HEK293 (cell line): ENCODE measurements at regions not wholly inside any gene's neighbourhood (a gene's known extent, or its start where the extent isn't known, plus 50 kb on each side); places are given as distances from the start of the nearest gene placed in this dataset.

ENCODE experiments used
- CTCF ChIA-PET: fragments of 350-600 bp; formaldehyde crosslinking; extraction: SDS; loops from one replicate; lab custom pipeline; 2021; ENCODE audit warnings: antibody characterized with exemption; lab: Yijun Ruan, JAX
- POLR2A ChIA-PET: fragments of 300-600 bp; formaldehyde crosslinking; extraction: SDS; loops from one replicate; lab custom pipeline; 2020; ENCODE audit warnings: antibody characterized with exemption, inconsistent platforms; lab: Yijun Ruan, JAX
- H3K27ac ChIP-seq: fragments of 200-500 bp; sonication (Bioruptor generic); 2 replicates; pipeline ENCODE4 v1.5.1; 2014; ENCODE audit warnings: low read depth, low read length, control low read depth, inconsistent platforms; ENCODE audit errors: extremely low read depth
- H3K36me3 ChIP-seq, 2 experiments: fragments of 200-500 bp in 1 of 2; sonication (Bioruptor generic) in 1 of 2; 1 replicate in 1 of 2; 2 replicates in 1 of 2; pipeline ENCODE4 v1.5.1; 2014 to 2017; ENCODE audit warnings: inconsistent platforms in 2 of 2, low read length in 2 of 2; ENCODE audit not compliant: control insufficient read depth in 2 of 2, insufficient read depth in 1 of 2
- H3K4me1 ChIP-seq: fragments of 200-500 bp; sonication (Bioruptor generic); 2 replicates; pipeline ENCODE4 v1.5.1; 2014; ENCODE audit warnings: mild to moderate bottlenecking, low read length, inconsistent platforms; ENCODE audit not compliant: control insufficient read depth, insufficient read depth
- H3K4me3 ChIP-seq: 2 replicates; pipeline ENCODE4 v1.5.1; 2011; ENCODE audit warnings: low read depth, mild to moderate bottlenecking, control low read depth, low read length, moderate library complexity
- H3K9me3 ChIP-seq: fragments of 200-500 bp; sonication (Bioruptor generic); 2 replicates; pipeline ENCODE4 v1.5.1; 2014; ENCODE audit warnings: low read depth, low read length, inconsistent platforms; ENCODE audit not compliant: control insufficient read depth, insufficient read depth
- GFI1B ChIP-seq: fragments of 450-650 bp; formaldehyde crosslinking; IDR thresholded peaks from 2 replicates; pipeline ENCODE4 v1.5.1; 2016; ENCODE audit warnings: missing biosample characterization, missing genetic modification characterization
- KLF1 ChIP-seq: fragments of 450-650 bp; formaldehyde crosslinking; IDR thresholded peaks from 2 replicates; pipeline ENCODE4 v1.5.1; 2016; ENCODE audit warnings: missing biosample characterization, missing genetic modification characterization
- ZBTB17 ChIP-seq: fragments of 450-650 bp; formaldehyde crosslinking; IDR thresholded peaks from 2 replicates; pipeline ENCODE4 v1.5.1; 2016; ENCODE audit warnings: missing biosample characterization, missing genetic modification characterization
- ZBTB8A ChIP-seq: fragments of 450-650 bp; formaldehyde crosslinking; IDR thresholded peaks from 2 replicates; pipeline ENCODE4 v1.5.1; 2016; ENCODE audit warnings: missing biosample characterization, missing genetic modification characterization
- ZNF157 ChIP-seq: fragments of 450-650 bp; formaldehyde crosslinking; IDR thresholded peaks from 2 replicates; pipeline ENCODE4 v1.5.1; 2016; ENCODE audit warnings: missing biosample characterization, missing genetic modification characterization
- ZNF174 ChIP-seq: fragments of 450-650 bp; formaldehyde crosslinking; IDR thresholded peaks from 2 replicates; pipeline ENCODE4 v1.5.0; 2017; ENCODE audit warnings: missing biosample characterization, mild to moderate bottlenecking, missing genetic modification characterization
- ZNF23 ChIP-seq: fragments of 450-650 bp; formaldehyde crosslinking; IDR thresholded peaks from 2 replicates; pipeline ENCODE4 v1.5.1; 2016; ENCODE audit warnings: missing biosample characterization, missing genetic modification characterization, borderline replicate concordance
- ZNF248 ChIP-seq: fragments of 450-650 bp; formaldehyde crosslinking; IDR thresholded peaks from 2 replicates; pipeline ENCODE4 v1.5.1; 2017; ENCODE audit warnings: missing biosample characterization, missing genetic modification characterization
- ZNF274 ChIP-seq, 2 experiments: fragments of 200-500 bp in 1 of 2; fragments of 450-650 bp in 1 of 2; sonication (Bioruptor generic) in 1 of 2; formaldehyde crosslinking in 1 of 2; IDR thresholded peaks; 2 replicates each; pipeline versions ENCODE4 v1.5.1 to v1.6.1; 2014 to 2016; ENCODE audit warnings: borderline replicate concordance in 1 of 2, inconsistent platforms in 1 of 2, low read length in 1 of 2, missing biosample characterization in 1 of 2, missing genetic modification characterization in 1 of 2
- ZNF394 ChIP-seq: fragments of 450-650 bp; formaldehyde crosslinking; IDR thresholded peaks from 2 replicates; pipeline ENCODE4 v1.5.1; 2016; ENCODE audit warnings: missing biosample characterization, missing genetic modification characterization, mild to moderate bottlenecking, moderate library complexity, borderline replicate concordance
- ZNF473 ChIP-seq: fragments of 450-650 bp; formaldehyde crosslinking; IDR thresholded peaks from 2 replicates; pipeline ENCODE4 v1.5.1; 2017; ENCODE audit warnings: missing biosample characterization, missing genetic modification characterization
- ZNF518A ChIP-seq: fragments of 450-650 bp; formaldehyde crosslinking; conservative IDR thresholded peaks from 2 replicates; pipeline ENCODE4 v1.5.1; 2016; ENCODE audit warnings: low read depth, missing biosample characterization, missing genetic modification characterization
- ZNF561 ChIP-seq: fragments of 450-650 bp; IDR thresholded peaks from 2 replicates; pipeline ENCODE4 v1.5.1; 2018; ENCODE audit warnings: missing biosample characterization, missing genetic modification characterization, borderline replicate concordance
- ZNF585B ChIP-seq: fragments of 450-650 bp; formaldehyde crosslinking; IDR thresholded peaks from 2 replicates; pipeline ENCODE4 v1.5.1; 2016; ENCODE audit warnings: missing biosample characterization, missing genetic modification characterization
- ZNF610 ChIP-seq: fragments of 450-650 bp; formaldehyde crosslinking; IDR thresholded peaks from 2 replicates; pipeline ENCODE4 v1.5.1; 2016; ENCODE audit warnings: missing biosample characterization, missing genetic modification characterization, borderline replicate concordance
- ZNF677 ChIP-seq: fragments of 450-650 bp; IDR thresholded peaks from 2 replicates; pipeline ENCODE4 v1.5.0; 2018; ENCODE audit warnings: missing biosample characterization, mild to moderate bottlenecking, missing genetic modification characterization, moderate library complexity
- TF ChIP-seq, protein P1 (sequence below): fragments of 450-650 bp; formaldehyde crosslinking; IDR thresholded peaks from 2 replicates; pipeline ENCODE4 v1.5.1; 2017; ENCODE audit warnings: missing biosample characterization, missing genetic modification characterization
- TF ChIP-seq, protein P2 (sequence below): fragments of 450-650 bp; formaldehyde crosslinking; IDR thresholded peaks from 2 replicates; pipeline ENCODE4; 2016; ENCODE audit warnings: missing biosample characterization, missing genetic modification characterization
- TF ChIP-seq, protein P3 (sequence below): fragments of 450-650 bp; formaldehyde crosslinking; IDR thresholded peaks from 2 replicates; pipeline ENCODE4 v1.5.1; 2016; ENCODE audit warnings: missing biosample characterization, missing genetic modification characterization, borderline replicate concordance
- TF ChIP-seq, protein P4 (sequence below): fragments of 450-650 bp; formaldehyde crosslinking; IDR thresholded peaks from 2 replicates; pipeline ENCODE4 v1.5.1; 2016; ENCODE audit warnings: missing biosample characterization, missing genetic modification characterization

DNA sequence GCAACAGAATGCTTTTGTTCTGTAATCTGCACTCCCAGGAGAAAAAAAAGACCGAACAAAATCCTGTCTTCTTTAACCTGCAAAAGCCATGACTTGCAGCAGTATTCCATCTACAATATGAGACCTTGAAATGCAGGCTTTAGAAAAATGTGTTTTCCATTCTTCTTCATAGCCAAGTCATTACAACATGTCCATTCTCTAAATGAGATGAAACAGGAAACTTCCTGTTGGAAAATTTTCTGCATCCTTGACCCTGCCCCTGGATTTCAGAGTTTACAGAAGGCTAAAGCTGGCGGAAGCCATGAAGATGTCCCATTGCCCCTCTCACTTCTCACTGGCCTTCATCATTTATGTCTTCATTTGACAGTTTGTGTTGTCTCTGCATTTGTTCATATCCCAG is 546.4 kb downstream of the TNS3 start:
- ChIA-PET CTCF (no interaction called here), POLR2A (no interaction called here)
- H3K36me3 ChIP-seq: no peaks in the 10 kb centered on the region
- TF ChIP-seq ZNF274 (IDR thresholded peaks at IDR 0.05; ENCODE audit: low read length) (no peak), ZNF274 (tag by site-specific recombination; IDR thresholded peaks at IDR 0.05; ENCODE audit: borderline replicate concordance) (no peak), ZNF585B (tag by site-specific recombination) (no peak), GFI1B (tag by site-specific recombination) (no peak), ZBTB8A (tag by site-specific recombination) (no peak), ZNF561 (tag by site-specific recombination) (no peak), ZNF174 (no peak), ZNF610 (tag by site-specific recombination) (no peak)
- TF ChIP-seq, protein P1, sequence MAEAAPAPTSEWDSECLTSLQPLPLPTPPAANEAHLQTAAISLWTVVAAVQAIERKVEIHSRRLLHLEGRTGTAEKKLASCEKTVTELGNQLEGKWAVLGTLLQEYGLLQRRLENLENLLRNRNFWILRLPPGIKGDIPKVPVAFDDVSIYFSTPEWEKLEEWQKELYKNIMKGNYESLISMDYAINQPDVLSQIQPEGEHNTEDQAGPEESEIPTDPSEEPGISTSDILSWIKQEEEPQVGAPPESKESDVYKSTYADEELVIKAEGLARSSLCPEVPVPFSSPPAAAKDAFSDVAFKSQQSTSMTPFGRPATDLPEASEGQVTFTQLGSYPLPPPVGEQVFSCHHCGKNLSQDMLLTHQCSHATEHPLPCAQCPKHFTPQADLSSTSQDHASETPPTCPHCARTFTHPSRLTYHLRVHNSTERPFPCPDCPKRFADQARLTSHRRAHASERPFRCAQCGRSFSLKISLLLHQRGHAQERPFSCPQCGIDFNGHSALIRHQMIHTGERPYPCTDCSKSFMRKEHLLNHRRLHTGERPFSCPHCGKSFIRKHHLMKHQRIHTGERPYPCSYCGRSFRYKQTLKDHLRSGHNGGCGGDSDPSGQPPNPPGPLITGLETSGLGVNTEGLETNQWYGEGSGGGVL (tag by site-specific recombination): no peak
- no peak overlapping the region for H3K4me3 ChIP-seq
- no peaks in the 10 kb centered on the region for H3K4me1 ChIP-seq
- H3K27ac ChIP-seq: no peak overlapping the region
- no peaks in the 10 kb centered on the region for H3K9me3 ChIP-seq

DNA sequence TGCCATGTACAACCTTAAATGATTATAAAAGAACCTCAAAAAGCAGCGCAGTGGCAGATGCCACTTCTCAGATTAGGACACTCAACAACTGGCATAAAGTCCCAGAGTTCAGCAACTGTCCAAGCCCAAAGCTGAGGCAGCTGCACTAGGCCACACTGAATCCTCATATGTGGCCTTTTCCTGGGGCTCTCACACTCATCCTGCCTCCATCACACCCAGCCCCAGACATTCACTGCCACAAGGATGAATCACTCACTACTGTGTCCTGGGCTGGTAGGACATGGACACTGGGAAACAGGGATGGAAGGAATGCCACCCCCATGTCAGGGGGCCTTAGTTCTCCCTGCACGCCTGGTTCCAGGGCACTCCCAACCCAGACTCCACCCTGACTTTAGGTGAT is 547.7 kb downstream of the TNS3 start:
- H3K27ac ChIP-seq: no peak overlapping the region
- no peaks in the 10 kb centered on the region for H3K36me3 ChIP-seq
- H3K9me3 ChIP-seq: no peaks in the 10 kb centered on the region
- H3K4me1 ChIP-seq: no peaks in the 10 kb centered on the region
- ChIA-PET CTCF (interaction anchor here (1.0 kb wide), 1 partner anchor 53 kb away, joined by 3 read pairs; no protein-coding TSS in a partner anchor), POLR2A (no interaction called here)
- H3K4me3 ChIP-seq: no peak overlapping the region
- no peak for TF ChIP-seq KLF1
- no peak for TF ChIP-seq GFI1B (tag by site-specific recombination)
- TF ChIP-seq ZNF248: no peak
- TF ChIP-seq, protein P2, sequence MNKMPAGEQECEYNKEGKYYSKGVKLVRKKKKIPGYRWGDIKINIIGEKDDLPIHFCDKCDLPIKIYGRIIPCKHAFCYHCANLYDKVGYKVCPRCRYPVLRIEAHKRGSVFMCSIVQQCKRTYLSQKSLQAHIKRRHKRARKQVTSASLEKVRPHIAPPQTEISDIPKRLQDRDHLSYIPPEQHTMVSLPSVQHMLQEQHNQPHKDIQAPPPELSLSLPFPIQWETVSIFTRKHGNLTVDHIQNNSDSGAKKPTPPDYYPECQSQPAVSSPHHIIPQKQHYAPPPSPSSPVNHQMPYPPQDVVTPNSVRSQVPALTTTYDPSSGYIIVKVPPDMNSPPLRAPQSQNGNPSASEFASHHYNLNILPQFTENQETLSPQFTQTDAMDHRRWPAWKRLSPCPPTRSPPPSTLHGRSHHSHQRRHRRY (tag by site-specific recombination): no peak
- TF ChIP-seq, protein P3, sequence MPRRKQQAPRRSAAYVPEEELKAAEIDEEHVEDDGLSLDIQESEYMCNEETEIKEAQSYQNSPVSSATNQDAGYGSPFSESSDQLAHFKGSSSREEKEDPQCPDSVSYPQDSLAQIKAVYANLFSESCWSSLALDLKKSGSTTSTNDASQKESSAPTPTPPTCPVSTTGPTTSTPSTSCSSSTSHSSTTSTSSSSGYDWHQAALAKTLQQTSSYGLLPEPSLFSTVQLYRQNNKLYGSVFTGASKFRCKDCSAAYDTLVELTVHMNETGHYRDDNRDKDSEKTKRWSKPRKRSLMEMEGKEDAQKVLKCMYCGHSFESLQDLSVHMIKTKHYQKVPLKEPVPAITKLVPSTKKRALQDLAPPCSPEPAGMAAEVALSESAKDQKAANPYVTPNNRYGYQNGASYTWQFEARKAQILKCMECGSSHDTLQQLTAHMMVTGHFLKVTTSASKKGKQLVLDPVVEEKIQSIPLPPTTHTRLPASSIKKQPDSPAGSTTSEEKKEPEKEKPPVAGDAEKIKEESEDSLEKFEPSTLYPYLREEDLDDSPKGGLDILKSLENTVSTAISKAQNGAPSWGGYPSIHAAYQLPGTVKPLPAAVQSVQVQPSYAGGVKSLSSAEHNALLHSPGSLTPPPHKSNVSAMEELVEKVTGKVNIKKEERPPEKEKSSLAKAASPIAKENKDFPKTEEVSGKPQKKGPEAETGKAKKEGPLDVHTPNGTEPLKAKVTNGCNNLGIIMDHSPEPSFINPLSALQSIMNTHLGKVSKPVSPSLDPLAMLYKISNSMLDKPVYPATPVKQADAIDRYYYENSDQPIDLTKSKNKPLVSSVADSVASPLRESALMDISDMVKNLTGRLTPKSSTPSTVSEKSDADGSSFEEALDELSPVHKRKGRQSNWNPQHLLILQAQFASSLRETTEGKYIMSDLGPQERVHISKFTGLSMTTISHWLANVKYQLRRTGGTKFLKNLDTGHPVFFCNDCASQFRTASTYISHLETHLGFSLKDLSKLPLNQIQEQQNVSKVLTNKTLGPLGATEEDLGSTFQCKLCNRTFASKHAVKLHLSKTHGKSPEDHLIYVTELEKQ (tag by site-specific recombination): no peak
- TF ChIP-seq ZNF23 (tag by site-specific recombination): no peak
- TF ChIP-seq ZNF157 (tag by site-specific recombination): no peak
- no peak for TF ChIP-seq ZNF394
- no peak for TF ChIP-seq ZNF518A
- no peak for TF ChIP-seq ZNF677
- TF ChIP-seq ZNF473 (tag by site-specific recombination): no peak
- TF ChIP-seq ZBTB17 (tag by site-specific recombination): no peak
- TF ChIP-seq, protein P4, sequence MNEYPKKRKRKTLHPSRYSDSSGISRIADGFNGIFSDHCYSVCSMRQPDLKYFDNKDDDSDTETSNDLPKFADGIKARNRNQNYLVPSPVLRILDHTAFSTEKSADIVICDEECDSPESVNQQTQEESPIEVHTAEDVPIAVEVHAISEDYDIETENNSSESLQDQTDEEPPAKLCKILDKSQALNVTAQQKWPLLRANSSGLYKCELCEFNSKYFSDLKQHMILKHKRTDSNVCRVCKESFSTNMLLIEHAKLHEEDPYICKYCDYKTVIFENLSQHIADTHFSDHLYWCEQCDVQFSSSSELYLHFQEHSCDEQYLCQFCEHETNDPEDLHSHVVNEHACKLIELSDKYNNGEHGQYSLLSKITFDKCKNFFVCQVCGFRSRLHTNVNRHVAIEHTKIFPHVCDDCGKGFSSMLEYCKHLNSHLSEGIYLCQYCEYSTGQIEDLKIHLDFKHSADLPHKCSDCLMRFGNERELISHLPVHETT: no peak
